Ovary (tissue), 3 donors: ENCODE measurements at regions not wholly inside any gene's neighbourhood (a gene's known extent, or its start where the extent isn't known, plus 50 kb on each side); places are given as distances from the start of the nearest gene placed in this dataset.

ENCODE experiments used
- CTCF ChIP-seq, 3 donors: fragments of 450-650 bp in 2 of 3; fragments of 200-600 bp in 1 of 3; IDR thresholded peaks; one replicate each; pipeline versions ENCODE4 v1.5.1 to v1.8.0; 2016 to 2022; ENCODE audit warnings: antibody characterized with exemption in 3 of 3, mild to moderate bottlenecking in 1 of 3
- EP300 ChIP-seq: sonication (generic); formaldehyde crosslinking; IDR thresholded peaks from one replicate; pipeline ENCODE4 v1.6.1; 2017; ENCODE audit warnings: antibody characterized with exemption
- POLR2A ChIP-seq: fragments of 450-650 bp; IDR thresholded peaks from one replicate; pipeline ENCODE4 v1.6.1; 2017; ENCODE audit warnings: antibody characterized with exemption, mild to moderate bottlenecking, moderate library complexity
- donor health status: DM: no; HTN: no; CAD: no.

DNA sequence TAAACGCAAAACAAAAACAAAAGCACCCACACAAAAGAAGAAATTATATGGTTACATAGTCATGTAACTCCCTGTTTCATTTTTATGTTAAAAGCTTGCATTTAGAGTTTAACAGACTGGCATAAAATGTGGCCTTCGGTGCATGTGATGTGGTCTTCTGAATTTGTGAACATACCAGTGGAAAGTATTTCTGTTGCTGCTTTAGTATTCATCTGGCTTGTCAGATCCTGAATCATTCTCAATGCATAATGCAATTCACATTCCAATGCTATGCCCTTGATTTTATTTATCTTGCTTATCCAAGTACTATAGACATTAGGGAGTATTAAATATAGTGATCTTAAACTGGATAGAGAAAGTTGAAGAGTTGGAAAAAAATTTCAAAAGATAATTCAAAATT is 740.2 kb upstream of the ZNF608 start:
- TF ChIP-seq CTCF (IDR thresholded peaks at IDR 0.05) (no peak), EP300 (no peak), POLR2A (no peak)
